ENCODE measurements at regions not wholly inside any gene's neighbourhood (a gene's known extent, or its start where the extent isn't known, plus 50 kb on each side); places are given as distances from the start of the nearest gene placed in this dataset.

- no peak for DNase-seq (ENCODE audit: low spot score in 2 of 2)
- H3K27me3 ChIP-seq: no peaks in the 10 kb centered on the region
- no peak overlapping the region for H3K4me3 ChIP-seq
- no peak for TF ChIP-seq CTCF (IDR thresholded peaks at IDR 0.05)
- intact Hi-C loops (cut with DNase I): no loop called here
- H3K9me3 ChIP-seq: no peaks in the 10 kb centered on the region
- H3K4me1 ChIP-seq: no peaks in the 10 kb centered on the region
- H3K36me3 ChIP-seq: no peaks in the 10 kb centered on the region
- no peak overlapping the region for H3K27ac ChIP-seq
Measured at GRCh38 chr14:61941421-61942150, 179.4 kb downstream of the SNAPC1 start.

GRCh38 chr14:61948376-61948775 is 186.2 kb downstream of the SNAPC1 start:
- Histone ChIP-seq H3K9me3 (no peaks in the 10 kb centered on the region), H3K4me3 (no peak overlapping the region), H3K27ac (no peak overlapping the region), H3K4me1 (no peaks in the 10 kb centered on the region), H3K27me3 (no peaks in the 10 kb centered on the region), H3K36me3 (no peaks in the 10 kb centered on the region)
- DNase-seq (ENCODE audit: low spot score in 2 of 2): no peak
- no peak for TF ChIP-seq CTCF (IDR thresholded peaks at IDR 0.05)
- intact Hi-C loops (cut with DNase I): no loop called here

GRCh38 chr14:61950340-61950739 is 188.1 kb downstream of the SNAPC1 start:
- Histone ChIP-seq H3K4me1 (no peaks in the 10 kb centered on the region), H3K9me3 (no peaks in the 10 kb centered on the region)
- intact Hi-C loops (cut with DNase I): no loop called here

GRCh38 chr14:61953602-61954001 is 191.4 kb downstream of the SNAPC1 start:
- intact Hi-C loops (cut with DNase I): no loop called here
- H3K27ac ChIP-seq: no peak overlapping the region
- no peaks in the 10 kb centered on the region for H3K27me3 ChIP-seq
- H3K9me3 ChIP-seq: peaks cover 0 to 6% of the 10 kb centered on the region in 2 donors
- DNase-seq (ENCODE audit: low spot score in 2 of 2): no peak
- no peak for TF ChIP-seq CTCF (IDR thresholded peaks at IDR 0.05)
- no peak overlapping the region for H3K4me3 ChIP-seq
- H3K4me1 ChIP-seq: no peaks in the 10 kb centered on the region
- no peaks in the 10 kb centered on the region for H3K36me3 ChIP-seq

More at GRCh38 chr14:61950340-61950739, 188.1 kb downstream of the SNAPC1 start:
- Histone ChIP-seq H3K4me3 (no peak overlapping the region), H3K27me3 (no peaks in the 10 kb centered on the region), H3K27ac (no peak overlapping the region), H3K36me3 (no peaks in the 10 kb centered on the region)
- no peak for DNase-seq (ENCODE audit: low spot score in 2 of 2)
- no peak for TF ChIP-seq CTCF (IDR thresholded peaks at IDR 0.05)

GRCh38 chr14:61954306-61954705 is 192.1 kb downstream of the SNAPC1 start:
- H3K27me3 ChIP-seq: no peaks in the 10 kb centered on the region
- no peak for TF ChIP-seq CTCF (IDR thresholded peaks at IDR 0.05)
- H3K4me1 ChIP-seq: no peaks in the 10 kb centered on the region
- H3K4me3 ChIP-seq: no peak overlapping the region
- H3K36me3 ChIP-seq: no peaks in the 10 kb centered on the region
- DNase-seq (ENCODE audit: low spot score in 2 of 2): no peak
- peaks cover 0 to 6% of the 10 kb centered on the region in 2 donors for H3K9me3 ChIP-seq
- no peak overlapping the region for H3K27ac ChIP-seq
- intact Hi-C loops (cut with DNase I): no loop called here
